Astrocyte (in vitro differentiated cells and primary cell): ENCODE measurements at regions not wholly inside any gene's neighbourhood (a gene's known extent, or its start where the extent isn't known, plus 50 kb on each side); places are given as distances from the start of the nearest gene placed in this dataset.

Experiments used
- DNase-seq: peaks from one replicate; pipeline ENCODE4 v3.0.0-alpha.2; 2010; ENCODE audit warnings: low read depth
- FAIRE-seq: peaks from 2 replicates; lab custom pipeline; 2011; peaks lifted over from hg19 to GRCh38; lab: Jason Lieb, UNC
- H2AFZ ChIP-seq: 2 replicates; pipeline ENCODE4 v1.6.0; 2012; ENCODE audit warnings: low read depth, low read length, inconsistent platforms
- H3K27ac ChIP-seq: 2 replicates; pipeline ENCODE4 v1.5.1; 2011; ENCODE audit warnings: low read depth, low read length, inconsistent platforms
- H3K27me3 ChIP-seq: 2 replicates; pipeline ENCODE4 v1.6.0; 2011; ENCODE audit warnings: low read length, inconsistent platforms; ENCODE audit not compliant: insufficient read depth
- H3K36me3 ChIP-seq: 2 replicates; pipeline ENCODE4 v1.5.1; 2011; ENCODE audit warnings: low read length, inconsistent platforms; ENCODE audit not compliant: insufficient read depth
- H3K4me1 ChIP-seq: 2 replicates; pipeline ENCODE4 v1.5.1; 2011; ENCODE audit warnings: low read length, inconsistent platforms; ENCODE audit not compliant: insufficient read depth
- H3K4me2 ChIP-seq: 2 replicates; pipeline ENCODE4 v1.6.0; 2012; ENCODE audit warnings: low read length, inconsistent platforms
- H3K4me3 ChIP-seq: 2 replicates; pipeline ENCODE4 v1.5.1; 2011; ENCODE audit warnings: low read depth, mild to moderate bottlenecking, low read length, inconsistent platforms; ENCODE audit not compliant: insufficient read depth
- H3K79me2 ChIP-seq: 2 replicates; pipeline ENCODE4 v1.6.0; 2012; ENCODE audit warnings: mild to moderate bottlenecking, low read length, inconsistent platforms; ENCODE audit not compliant: insufficient read depth
- H3K9ac ChIP-seq: 2 replicates; pipeline ENCODE4 v1.6.0; 2012; ENCODE audit warnings: mild to moderate bottlenecking, low read length, inconsistent platforms
- H3K9me3 ChIP-seq: 2 replicates; pipeline ENCODE4 v1.5.1; 2012; ENCODE audit warnings: low read depth, mild to moderate bottlenecking, low read length, inconsistent platforms; ENCODE audit not compliant: insufficient read depth
- H4K20me1 ChIP-seq: 2 replicates; pipeline ENCODE4 v1.6.0; 2012; ENCODE audit warnings: low read length, inconsistent platforms; ENCODE audit not compliant: insufficient read depth
- H3K27ac Mint-ChIP-seq: one replicate; pipeline ENCODE4 v1.8.0; 2021; ENCODE audit warnings: mild to moderate bottlenecking, mixed read lengths; ENCODE audit not compliant: unreplicated experiment
- H3K27me3 Mint-ChIP-seq: one replicate; pipeline ENCODE4 v1.8.0; 2021; ENCODE audit warnings: low read depth, mixed read lengths; ENCODE audit not compliant: unreplicated experiment
- H3K36me3 Mint-ChIP-seq: one replicate; pipeline ENCODE4 v1.8.0; 2021; ENCODE audit warnings: low read depth, mixed read lengths; ENCODE audit not compliant: unreplicated experiment
- H3K4me1 Mint-ChIP-seq: one replicate; pipeline ENCODE4 v1.8.0; 2021; ENCODE audit warnings: low read depth, mixed read lengths; ENCODE audit not compliant: unreplicated experiment
- H3K4me3 Mint-ChIP-seq: one replicate; pipeline ENCODE4 v1.8.0; 2021; ENCODE audit warnings: mild to moderate bottlenecking, moderate library complexity, mixed read lengths; ENCODE audit not compliant: unreplicated experiment
- H3K9me3 Mint-ChIP-seq: one replicate; pipeline ENCODE4 v1.8.0; 2021; ENCODE audit warnings: mild to moderate bottlenecking, mixed read lengths; ENCODE audit not compliant: unreplicated experiment
- CTCF ChIP-seq: IDR thresholded peaks from 2 replicates; pipeline ENCODE4 v1.5.1; 2011; ENCODE audit warnings: low read depth, mild to moderate bottlenecking, inconsistent platforms, low read length, moderate library complexity; ENCODE audit not compliant: insufficient read depth
- EZH2 ChIP-seq: IDR thresholded peaks from 2 replicates; pipeline ENCODE4 v1.6.1; 2012; ENCODE audit warnings: mild to moderate bottlenecking, low read length, inconsistent platforms; ENCODE audit not compliant: insufficient read depth

- no peaks in the 10 kb centered on the region for H3K27me3 ChIP-seq
- H3K79me2 ChIP-seq = no peaks in the 10 kb centered on the region
- no peaks in the 10 kb centered on the region for H3K36me3 Mint-ChIP-seq
- no peak for FAIRE-seq
- no peak overlapping the region for H3K4me3 ChIP-seq
- H3K27ac Mint-ChIP-seq = no peak overlapping the region
- H3K9ac ChIP-seq = no peak overlapping the region
- no peak overlapping the region for H3K4me2 ChIP-seq
- DNase-seq = no peak
- H3K9me3 ChIP-seq = no peaks in the 10 kb centered on the region
- no peaks in the 10 kb centered on the region for H3K36me3 ChIP-seq
- H3K27ac ChIP-seq = no peak overlapping the region
- H4K20me1 ChIP-seq = no peaks in the 10 kb centered on the region
- peaks cover 11% of the 10 kb centered on the region for H3K4me1 Mint-ChIP-seq
- H2AFZ ChIP-seq = no peak overlapping the region
- no peak overlapping the region for H3K4me3 Mint-ChIP-seq
- no peak for TF ChIP-seq EZH2
- no peak for TF ChIP-seq CTCF
- no peaks in the 10 kb centered on the region for H3K4me1 ChIP-seq
- peaks cover 2% of the 10 kb centered on the region for H3K9me3 Mint-ChIP-seq
- H3K27me3 Mint-ChIP-seq = no peaks in the 10 kb centered on the region
Observed at GRCh38 chr2:19656011-19656410, 245.8 kb downstream of the TTC32 start.

- H4K20me1 ChIP-seq = no peaks in the 10 kb centered on the region
- no peak overlapping the region for H3K27ac Mint-ChIP-seq
- H3K9me3 ChIP-seq = no peaks in the 10 kb centered on the region
- TF ChIP-seq EZH2 = no peak
- TF ChIP-seq CTCF = no peak
- H3K79me2 ChIP-seq = no peaks in the 10 kb centered on the region
- no peak overlapping the region for H3K4me3 ChIP-seq
- H2AFZ ChIP-seq = no peak overlapping the region
- H3K4me1 Mint-ChIP-seq = peaks cover 21% of the 10 kb centered on the region
- peaks cover 6% of the 10 kb centered on the region for H3K4me1 ChIP-seq
- H3K27ac ChIP-seq = no peak overlapping the region
- no peaks in the 10 kb centered on the region for H3K27me3 ChIP-seq
- no peak overlapping the region for H3K4me2 ChIP-seq
- no peak overlapping the region for H3K9ac ChIP-seq
- peaks cover 2% of the 10 kb centered on the region for H3K9me3 Mint-ChIP-seq
- no peak for DNase-seq
- no peaks in the 10 kb centered on the region for H3K36me3 Mint-ChIP-seq
- no peaks in the 10 kb centered on the region for H3K36me3 ChIP-seq
- no peaks in the 10 kb centered on the region for H3K27me3 Mint-ChIP-seq
- no peak overlapping the region for H3K4me3 Mint-ChIP-seq
- no peak for FAIRE-seq
Observed at GRCh38 chr2:19654310-19655090, 247.3 kb downstream of the TTC32 start.

GRCh38 chr2:19653509-19653908, 248.3 kb downstream of the TTC32 start:
- no peak for TF ChIP-seq EZH2
- no peak for TF ChIP-seq CTCF
- Mint-ChIP-seq H3K27me3 (no peaks in the 10 kb centered on the region), H3K36me3 (no peaks in the 10 kb centered on the region), H3K27ac (no peak overlapping the region), H3K4me3 (no peak overlapping the region), H3K4me1 (peaks cover 29% of the 10 kb centered on the region), H3K9me3 (peaks cover 2% of the 10 kb centered on the region)
- H3K4me3 ChIP-seq = no peak overlapping the region
- no peaks in the 10 kb centered on the region for H3K9me3 ChIP-seq
- DNase-seq (no peak), FAIRE-seq (no peak)
- no peak overlapping the region for H3K27ac ChIP-seq
- H3K9ac ChIP-seq = no peak overlapping the region
- peaks cover 16% of the 10 kb centered on the region for H3K4me1 ChIP-seq
- no peaks in the 10 kb centered on the region for H4K20me1 ChIP-seq
- H2AFZ ChIP-seq = no peak overlapping the region
- H3K4me2 ChIP-seq = no peak overlapping the region
- no peaks in the 10 kb centered on the region for H3K27me3 ChIP-seq
- H3K79me2 ChIP-seq = no peaks in the 10 kb centered on the region
- no peaks in the 10 kb centered on the region for H3K36me3 ChIP-seq
